Mononuclear cell (primary cell): ENCODE measurements at regions not wholly inside any gene's neighbourhood (a gene's known extent, or its start where the extent isn't known, plus 50 kb on each side); places are given as distances from the start of the nearest gene placed in this dataset.

Source experiments
- H3K27me3 ChIP-seq: 2 replicates; pipeline ENCODE4 v1.6.0; 2011; ENCODE audit warnings: low read length, control low read depth; ENCODE audit not compliant: insufficient read depth
- H3K4me1 ChIP-seq: 2 replicates; pipeline ENCODE4 v1.5.1; 2011; ENCODE audit warnings: mild to moderate bottlenecking, low read length, control low read depth; ENCODE audit not compliant: insufficient read depth
- H3K4me3 ChIP-seq: 2 replicates; pipeline ENCODE4 v1.5.1; 2011; ENCODE audit warnings: mild to moderate bottlenecking, low read length, moderate library complexity
- H3K9me3 ChIP-seq: 2 replicates; pipeline ENCODE4 v1.5.1; 2011; ENCODE audit warnings: low read depth, mild to moderate bottlenecking, control low read depth, low read length

DNA sequence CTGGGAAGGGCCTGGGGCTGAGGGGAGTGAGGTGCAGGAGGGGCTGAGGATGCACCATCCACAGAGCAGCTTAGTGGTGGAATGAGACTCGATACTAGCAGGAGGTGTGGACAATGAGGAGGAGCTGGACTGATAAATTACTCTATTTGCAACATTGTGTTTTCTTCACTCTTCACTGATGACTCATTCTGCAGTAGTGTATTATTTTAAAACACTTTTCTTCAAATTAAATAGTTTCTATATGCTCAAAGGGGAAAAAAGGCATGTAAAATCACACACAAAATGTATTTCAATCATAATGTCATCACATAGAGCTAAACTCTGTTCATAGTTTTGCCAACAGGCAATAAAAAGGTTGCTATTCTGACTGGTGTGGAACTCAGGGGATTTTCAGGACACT, 467.0 kb upstream of the CTSO start:
- Histone ChIP-seq H3K27me3 (no peaks in the 10 kb centered on the region), H3K9me3 (no peaks in the 10 kb centered on the region), H3K4me1 (no peaks in the 10 kb centered on the region), H3K4me3 (no peak overlapping the region)

DNA sequence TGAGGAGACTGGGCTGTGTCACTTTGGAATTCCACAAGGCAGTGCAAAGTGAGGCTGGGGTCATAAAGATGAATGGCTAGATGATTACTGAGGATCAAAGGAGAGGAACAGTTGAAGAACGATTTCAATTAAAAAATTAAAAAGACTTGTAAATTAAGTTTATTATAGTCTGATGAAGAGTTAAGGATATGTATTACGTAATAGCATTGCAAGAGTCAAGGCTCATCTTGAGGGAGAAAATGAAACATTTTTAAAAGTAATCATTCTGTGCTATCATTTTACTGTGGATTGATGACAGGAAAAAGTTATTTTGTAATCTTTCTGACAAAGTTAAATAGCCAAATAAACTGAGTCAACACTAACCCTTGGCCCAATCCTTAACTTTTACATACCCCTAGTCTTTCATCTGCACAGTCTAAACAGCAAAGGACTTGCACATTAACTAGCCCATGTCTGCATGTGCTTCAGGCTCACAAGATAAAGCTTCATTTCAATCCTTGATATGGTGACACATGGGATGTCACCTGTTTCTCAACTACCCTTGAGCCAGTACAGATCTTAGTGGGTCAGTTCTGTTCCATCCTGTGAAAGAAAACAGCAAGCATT, 465.5 kb upstream of the CTSO start:
- no peaks in the 10 kb centered on the region for H3K4me1 ChIP-seq

DNA sequence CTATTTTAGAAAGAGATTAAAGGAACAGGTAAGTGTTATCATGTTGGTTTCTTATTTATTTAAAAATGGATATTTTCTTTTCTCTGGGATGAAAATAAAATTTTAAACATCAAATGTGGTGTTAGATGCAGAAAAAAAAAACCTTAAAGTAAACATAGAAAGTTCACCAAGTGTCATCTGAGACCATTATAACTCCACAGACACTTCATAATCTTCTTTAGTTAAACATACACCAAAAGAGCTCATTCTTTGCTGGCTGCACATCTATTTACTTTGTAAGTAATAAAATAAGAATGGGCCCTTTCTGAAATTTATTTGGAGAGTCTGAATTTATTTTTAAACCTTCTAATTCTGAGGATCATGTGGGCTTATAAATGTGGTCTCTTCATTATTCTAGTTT, 460.7 kb upstream of the CTSO start:
- Histone ChIP-seq H3K4me3 (no peak overlapping the region), H3K9me3 (no peaks in the 10 kb centered on the region), H3K4me1 (no peaks in the 10 kb centered on the region), H3K27me3 (no peaks in the 10 kb centered on the region)

More for the DNA sequence above, 465.5 kb upstream of the CTSO start:
- Histone ChIP-seq H3K9me3 (no peaks in the 10 kb centered on the region), H3K27me3 (no peaks in the 10 kb centered on the region), H3K4me3 (no peak overlapping the region)

DNA sequence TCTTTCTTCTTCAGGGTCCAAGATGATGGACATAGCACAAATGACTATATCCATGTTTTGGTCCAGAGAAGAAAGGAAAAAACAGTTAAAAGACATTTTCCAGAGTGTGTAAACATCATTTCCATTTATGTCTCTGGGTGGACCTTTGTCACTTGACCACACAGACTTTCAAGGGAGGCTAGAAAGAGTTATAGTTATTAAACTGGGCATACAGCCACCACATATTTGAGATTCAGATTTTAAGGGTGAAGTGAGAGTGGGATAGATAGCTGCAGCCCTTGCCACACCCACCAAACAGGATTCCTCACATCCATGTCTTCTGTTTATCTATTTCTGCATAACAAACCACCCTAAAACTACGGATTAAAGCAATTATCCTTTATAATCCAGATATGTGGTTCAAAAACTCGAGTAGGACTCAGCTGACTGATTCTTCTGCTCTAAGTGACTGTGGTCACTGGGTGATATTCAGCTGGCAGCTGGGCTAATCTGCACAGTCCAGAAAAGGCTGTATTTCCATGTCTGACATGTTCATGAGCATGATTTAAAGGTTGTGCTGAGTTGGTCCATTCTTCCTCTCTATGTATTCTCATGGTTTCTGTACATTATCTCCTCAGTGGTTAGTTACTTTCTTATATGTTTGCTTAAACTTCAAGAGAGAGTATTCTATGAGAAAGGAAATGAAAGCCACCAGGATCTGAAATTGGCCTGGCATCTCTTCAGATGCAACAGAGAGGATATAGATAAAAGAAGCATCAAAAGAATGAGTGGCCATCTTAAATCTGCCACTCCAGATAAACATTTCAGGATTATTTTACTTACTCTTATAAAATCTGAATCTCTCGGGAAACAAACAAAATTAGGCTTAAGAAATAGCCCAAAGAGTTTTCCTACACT, 459.8 kb upstream of the CTSO start:
- Histone ChIP-seq H3K4me3 (no peak overlapping the region), H3K4me1 (no peaks in the 10 kb centered on the region), H3K27me3 (no peaks in the 10 kb centered on the region), H3K9me3 (no peaks in the 10 kb centered on the region)

DNA sequence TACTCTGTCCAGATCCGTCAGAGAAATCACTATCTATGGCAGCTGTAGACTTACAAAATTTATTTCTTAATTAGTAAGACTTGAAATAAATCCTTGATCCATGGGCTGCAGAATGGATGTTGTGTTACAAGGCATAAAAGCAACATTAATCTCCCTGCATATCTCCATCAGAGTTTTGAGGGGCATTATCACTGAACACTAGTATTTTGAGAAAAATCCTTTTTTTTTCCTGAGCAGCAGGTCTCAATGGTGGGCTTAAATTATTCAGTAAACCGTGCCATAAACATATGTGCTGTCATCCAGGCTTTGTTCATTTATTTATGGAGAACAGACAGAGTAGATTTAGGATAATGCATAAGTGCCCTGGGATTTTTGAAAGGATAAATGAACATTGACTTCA, 457.9 kb upstream of the CTSO start:
- Histone ChIP-seq H3K9me3 (no peaks in the 10 kb centered on the region), H3K4me1 (no peaks in the 10 kb centered on the region), H3K4me3 (no peak overlapping the region), H3K27me3 (no peaks in the 10 kb centered on the region)

DNA sequence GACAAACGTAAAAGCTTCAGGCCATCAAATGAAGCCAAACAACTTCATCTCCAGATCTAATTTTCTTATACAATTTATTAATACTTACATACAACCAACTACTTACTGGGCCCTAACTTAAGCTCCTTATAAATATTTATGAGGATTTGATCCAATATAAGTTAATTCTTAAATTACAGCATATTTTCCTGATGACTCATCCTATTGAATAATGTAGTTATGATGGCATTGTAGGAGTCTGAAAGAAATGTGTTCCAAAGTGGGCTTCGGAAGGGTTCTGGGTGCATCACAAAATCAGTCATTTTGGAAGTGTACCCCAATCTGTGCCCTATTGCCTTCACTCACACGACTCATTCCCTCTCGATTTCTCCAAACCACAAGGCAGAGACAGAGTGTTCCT, 455.1 kb upstream of the CTSO start:
- no peaks in the 10 kb centered on the region for H3K4me1 ChIP-seq
- no peak overlapping the region for H3K4me3 ChIP-seq
- H3K9me3 ChIP-seq, result no peaks in the 10 kb centered on the region
- no peaks in the 10 kb centered on the region for H3K27me3 ChIP-seq

DNA sequence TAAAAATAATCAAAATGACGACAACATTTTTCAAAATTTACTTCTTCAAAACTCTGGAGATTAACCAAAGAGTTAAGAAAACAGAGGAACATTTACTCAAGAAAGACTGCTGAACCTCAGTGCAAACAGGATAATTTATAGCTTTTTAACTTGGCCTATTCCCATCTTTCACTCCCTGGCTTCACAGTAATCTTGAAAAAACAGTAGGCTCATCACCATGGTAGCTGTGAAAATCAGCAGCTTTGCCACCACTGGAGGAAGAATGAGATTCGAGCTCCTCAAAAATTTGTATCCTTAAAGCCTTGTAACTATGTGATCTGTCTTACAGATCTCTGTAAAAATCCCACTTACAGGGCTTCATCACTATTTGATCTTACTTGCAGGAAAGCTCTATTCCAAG, 447.7 kb upstream of the CTSO start:
- Histone ChIP-seq H3K4me1 (no peaks in the 10 kb centered on the region), H3K4me3 (no peak overlapping the region), H3K9me3 (no peaks in the 10 kb centered on the region), H3K27me3 (no peaks in the 10 kb centered on the region)

DNA sequence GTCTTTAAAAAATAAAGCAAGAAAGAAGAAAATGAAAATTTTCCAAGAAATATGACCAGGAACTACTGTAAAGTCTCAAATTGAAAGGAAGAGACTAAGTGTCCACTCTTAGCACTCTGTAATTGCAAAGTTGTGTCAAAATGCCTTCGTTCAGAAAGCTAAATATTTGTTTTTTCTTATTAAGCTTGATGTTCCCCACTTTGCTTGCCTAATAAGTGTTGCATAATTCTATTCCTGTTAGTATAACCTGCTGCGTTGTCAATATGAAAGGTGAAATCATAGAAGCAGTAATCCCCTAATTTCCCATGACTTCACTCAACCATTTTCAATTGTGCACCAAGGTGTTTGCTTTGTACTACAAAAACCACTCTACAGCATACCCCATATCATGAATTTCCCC, 442.9 kb upstream of the CTSO start:
- no peaks in the 10 kb centered on the region for H3K4me1 ChIP-seq

DNA sequence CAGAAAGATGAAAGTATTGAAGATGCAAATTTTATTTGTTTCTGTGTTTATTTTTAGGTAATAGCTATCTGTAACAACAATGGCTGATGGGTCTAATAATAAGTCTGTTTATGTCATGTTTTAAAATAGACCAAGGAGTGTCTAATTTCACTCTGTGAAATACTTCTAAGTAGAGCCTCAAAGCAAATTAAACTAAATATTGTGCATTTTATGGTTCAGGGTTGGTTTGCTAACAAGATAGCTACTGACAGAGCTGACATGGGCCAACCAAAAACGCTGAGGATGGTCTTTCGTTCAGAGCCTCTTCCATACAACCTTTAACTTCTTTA, 437.6 kb upstream of the CTSO start:
- no peaks in the 10 kb centered on the region for H3K4me1 ChIP-seq

More for the DNA sequence above, 442.9 kb upstream of the CTSO start:
- H3K9me3 ChIP-seq, result no peaks in the 10 kb centered on the region
- H3K4me3 ChIP-seq, result no peak overlapping the region
- H3K27me3 ChIP-seq, result no peaks in the 10 kb centered on the region

DNA sequence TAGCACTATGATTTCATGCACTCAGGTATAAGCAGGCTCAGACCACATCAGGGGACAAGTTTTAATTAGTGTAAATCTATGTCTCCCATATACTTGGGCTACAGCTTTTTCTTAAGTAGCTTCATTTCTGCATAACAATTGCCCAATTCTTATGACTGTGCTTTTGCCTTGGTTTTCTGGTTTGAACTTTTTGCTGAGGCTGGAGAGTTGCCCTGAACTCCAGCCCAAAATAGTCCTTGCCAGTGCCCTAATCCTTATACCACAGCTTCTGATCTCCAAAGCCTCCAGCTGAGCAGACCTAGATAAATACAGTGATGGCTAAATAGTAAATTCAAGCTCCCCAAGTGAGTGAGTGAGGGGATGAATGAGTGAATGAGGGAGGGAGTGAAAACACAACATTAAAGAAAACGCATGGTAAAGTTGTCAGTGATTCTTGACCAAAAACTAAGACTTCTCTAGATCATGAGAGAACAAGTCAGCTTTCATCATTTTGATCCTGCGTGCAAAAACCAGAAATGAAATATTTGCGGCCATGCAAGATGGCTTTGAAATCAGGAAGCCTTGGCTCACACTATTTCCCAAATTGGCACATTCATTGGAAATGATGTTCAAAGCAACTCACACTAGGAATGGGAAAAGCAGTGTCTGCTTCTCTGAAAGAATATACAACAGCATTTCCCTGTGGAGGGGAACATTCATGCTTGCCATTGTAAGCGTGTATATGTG, 437.1 kb upstream of the CTSO start:
- Histone ChIP-seq H3K9me3 (no peaks in the 10 kb centered on the region), H3K4me3 (no peak overlapping the region)

More for the DNA sequence above, 437.6 kb upstream of the CTSO start:
- no peaks in the 10 kb centered on the region for H3K9me3 ChIP-seq
- H3K27me3 ChIP-seq, result no peaks in the 10 kb centered on the region
- no peak overlapping the region for H3K4me3 ChIP-seq

DNA sequence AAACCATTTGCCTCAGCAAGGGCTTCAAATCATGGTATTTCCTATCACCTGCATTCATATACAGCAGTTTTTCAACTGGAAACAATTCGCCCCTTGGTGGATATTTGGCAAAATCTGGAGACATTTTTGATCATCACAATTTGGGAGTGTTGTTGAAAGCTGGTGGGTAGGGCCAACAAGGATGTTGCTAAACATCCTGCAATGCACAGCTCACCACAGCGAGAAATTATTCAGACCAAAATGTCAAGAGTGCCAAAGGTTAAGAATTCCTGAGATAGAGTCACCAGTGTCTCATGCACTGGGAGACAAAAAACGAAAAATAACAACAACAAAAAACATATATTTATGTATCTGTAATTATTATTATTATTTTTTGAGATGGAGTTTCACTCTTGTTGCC, 435.2 kb upstream of the CTSO start:
- Histone ChIP-seq H3K4me3 (no peak overlapping the region), H3K4me1 (no peaks in the 10 kb centered on the region), H3K27me3 (no peaks in the 10 kb centered on the region), H3K9me3 (no peaks in the 10 kb centered on the region)

More for the DNA sequence above, 437.1 kb upstream of the CTSO start:
- H3K4me1 ChIP-seq, result no peaks in the 10 kb centered on the region
- no peaks in the 10 kb centered on the region for H3K27me3 ChIP-seq

DNA sequence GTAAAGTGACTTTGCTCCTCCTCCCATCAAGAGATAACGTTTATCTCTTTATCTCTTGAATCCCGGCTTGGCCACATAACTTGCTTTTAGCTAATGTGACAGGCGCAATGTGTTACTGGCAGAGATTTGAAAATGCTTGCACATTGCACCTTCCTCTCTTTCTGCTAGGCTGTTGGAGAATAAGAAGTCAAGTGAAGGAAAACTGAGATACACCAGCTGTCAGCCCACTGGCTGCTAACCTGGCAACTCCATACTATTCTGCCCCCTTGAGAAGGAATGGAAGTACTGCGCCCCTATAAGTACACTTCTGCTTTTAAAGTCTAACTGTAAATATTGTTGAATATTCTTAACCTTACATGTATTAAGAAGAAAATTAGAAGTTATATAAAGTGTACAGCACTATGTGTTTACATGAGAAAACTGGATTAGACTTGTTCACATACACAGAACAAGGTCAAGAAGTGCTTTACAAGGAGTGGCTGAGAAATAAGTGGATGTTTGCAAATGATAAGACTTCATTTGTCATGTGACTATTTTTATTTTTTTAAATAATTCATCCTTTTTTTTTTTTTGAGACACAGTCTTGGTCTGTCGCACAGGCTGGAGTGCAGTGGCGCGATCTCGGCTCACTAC, 424.5 kb upstream of the CTSO start:
- Histone ChIP-seq H3K4me3 (no peak overlapping the region), H3K9me3 (no peaks in the 10 kb centered on the region), H3K4me1 (no peaks in the 10 kb centered on the region), H3K27me3 (no peaks in the 10 kb centered on the region)

DNA sequence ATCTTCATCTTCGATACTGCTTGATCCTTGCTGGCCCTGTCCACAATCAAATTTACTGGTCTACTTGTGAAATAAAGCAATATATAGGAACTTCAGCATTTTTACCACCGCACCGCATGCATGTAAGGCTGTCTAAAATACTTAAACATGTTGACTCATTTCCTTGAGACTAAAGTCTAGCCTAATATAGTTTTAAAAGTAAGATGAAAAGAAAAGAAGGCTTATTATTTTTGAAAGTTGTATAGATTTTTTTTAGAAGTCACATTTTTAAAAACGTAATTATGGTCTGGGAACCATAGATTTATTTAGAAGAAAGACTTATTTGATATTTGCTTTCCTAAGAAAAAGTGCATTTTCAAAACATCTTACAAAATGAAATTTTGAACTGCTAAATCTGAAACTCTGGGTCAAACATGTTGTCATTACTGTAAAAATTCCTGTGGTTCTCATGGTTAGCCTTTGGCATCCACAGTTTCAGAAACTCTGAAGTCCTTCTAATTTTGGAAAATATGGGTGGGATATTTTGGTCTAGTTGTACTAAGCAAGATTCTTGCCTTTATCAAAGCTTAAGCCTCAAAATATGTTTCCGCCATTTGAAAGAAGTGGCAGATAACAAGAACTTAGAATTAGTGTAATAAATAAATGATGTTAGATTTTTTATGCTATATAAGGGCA, 423.5 kb upstream of the CTSO start:
- Histone ChIP-seq H3K27me3 (no peaks in the 10 kb centered on the region), H3K4me3 (no peak overlapping the region), H3K9me3 (no peaks in the 10 kb centered on the region), H3K4me1 (no peaks in the 10 kb centered on the region)

DNA sequence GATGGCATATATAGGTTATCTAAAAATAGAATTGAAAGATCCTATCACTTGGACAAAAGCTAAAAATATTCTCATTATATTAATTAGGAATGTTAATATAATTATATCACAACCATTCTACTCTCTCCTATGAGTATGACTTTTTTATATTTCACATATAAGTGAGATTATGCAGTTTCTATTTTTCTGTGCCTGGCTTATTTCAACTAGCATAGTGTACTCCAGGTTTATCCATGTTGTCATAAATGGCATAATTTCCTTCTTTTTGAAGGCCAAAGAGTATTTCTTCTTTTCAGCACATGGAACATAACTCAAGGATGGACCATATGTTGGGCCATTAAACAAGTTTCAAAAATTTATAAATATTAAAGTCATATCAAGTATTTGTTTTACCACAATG, 421.2 kb upstream of the CTSO start:
- Histone ChIP-seq H3K4me1 (no peaks in the 10 kb centered on the region), H3K27me3 (no peaks in the 10 kb centered on the region), H3K4me3 (no peak overlapping the region), H3K9me3 (no peaks in the 10 kb centered on the region)

DNA sequence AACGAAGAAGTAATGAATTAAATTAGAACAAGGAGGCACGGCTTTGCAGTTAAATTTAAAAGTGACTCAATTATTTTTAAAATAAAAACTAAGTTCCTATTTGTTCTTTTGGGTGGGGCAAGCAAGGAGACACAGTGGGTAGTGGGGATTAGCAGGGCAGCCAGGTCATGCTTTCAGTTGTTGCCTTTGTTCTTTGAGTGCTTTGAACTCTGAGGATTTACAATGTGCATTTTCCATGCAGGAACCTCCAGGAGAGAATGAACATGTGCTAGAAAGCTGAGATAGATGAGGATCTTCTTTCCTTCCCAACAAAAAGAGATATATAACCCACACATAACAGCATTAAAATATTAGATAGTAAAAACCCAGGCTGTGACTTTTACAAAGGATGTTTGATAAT, 420.4 kb upstream of the CTSO start:
- Histone ChIP-seq H3K4me1 (no peaks in the 10 kb centered on the region), H3K9me3 (no peaks in the 10 kb centered on the region), H3K27me3 (no peaks in the 10 kb centered on the region), H3K4me3 (no peak overlapping the region)
